GM19238 (cell line): ENCODE measurements at regions not wholly inside any gene's neighbourhood (a gene's known extent, or its start where the extent isn't known, plus 50 kb on each side); places are given as distances from the start of the nearest gene placed in this dataset.
"Not testable (repeated sequence)": the region's sequence is repeated elsewhere in the genome, so short reads cannot be mapped to it uniquely, and the experiment has no call there.

ENCODE experiments used
- DNase-seq: peaks from one replicate; pipeline ENCODE4 v3.0.0; 2011; ENCODE audit warnings: low spot score; ENCODE audit not compliant: insufficient read length

DNA sequence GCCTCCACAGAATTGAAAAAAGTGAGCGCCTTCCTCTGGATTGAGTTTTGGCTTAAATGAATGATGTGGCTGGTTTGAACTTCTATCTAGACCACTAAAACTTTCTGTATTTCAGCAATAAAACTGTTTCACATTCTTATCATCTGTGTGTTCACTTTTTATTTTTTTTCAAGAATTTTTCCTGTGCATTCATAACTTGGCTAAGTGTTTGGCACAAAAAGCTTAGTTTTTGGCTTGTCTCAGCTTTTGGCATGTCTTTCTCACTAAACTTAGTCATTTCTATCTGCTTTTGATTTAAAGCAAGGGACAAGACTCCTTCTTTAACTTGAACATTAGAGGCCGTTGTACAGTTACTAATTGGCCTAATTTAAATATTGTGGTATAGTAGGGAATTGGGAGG is 1015.1 kb downstream of the EPHA7 start:
- no peak for DNase-seq

DNA sequence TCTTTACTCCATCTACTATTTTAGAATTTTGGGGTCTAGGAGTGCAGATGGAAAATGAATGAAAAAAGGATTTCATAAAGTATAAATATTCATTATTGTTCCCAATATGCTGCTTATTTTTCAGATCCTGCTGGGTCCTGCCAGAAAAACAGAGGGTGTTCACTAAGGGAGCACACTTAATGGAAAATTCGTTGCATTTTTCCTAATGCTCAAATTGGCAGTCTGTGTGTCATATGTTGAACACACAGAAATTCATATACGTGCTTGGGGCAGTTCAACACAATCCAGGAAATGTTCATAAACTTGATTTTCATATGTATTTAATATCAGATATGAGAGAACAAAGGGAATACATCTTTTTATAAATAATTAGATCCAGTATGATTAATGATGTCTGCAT is 1019.4 kb downstream of the EPHA7 start:
- no peak for DNase-seq

DNA sequence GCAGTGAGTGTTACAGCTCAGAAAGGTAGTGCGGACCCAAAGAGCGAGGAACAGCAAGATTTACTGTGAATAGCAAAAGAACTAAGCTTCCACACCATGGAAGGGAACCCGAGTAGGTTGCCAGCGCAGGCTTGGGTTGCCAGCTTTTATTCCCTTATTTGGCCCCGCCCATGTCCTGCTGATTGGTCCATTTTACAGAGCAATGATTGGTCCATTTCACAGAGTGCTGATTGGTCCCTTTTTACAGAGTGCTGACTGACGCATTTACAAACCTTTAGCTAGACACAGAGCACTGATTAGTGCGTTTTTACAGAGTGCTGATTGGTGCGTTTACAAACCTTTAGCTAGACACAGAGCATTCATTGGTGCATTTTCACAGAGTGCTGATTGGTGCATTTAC is 1030.7 kb downstream of the EPHA7 start:
- not testable (repeated sequence) for DNase-seq

DNA sequence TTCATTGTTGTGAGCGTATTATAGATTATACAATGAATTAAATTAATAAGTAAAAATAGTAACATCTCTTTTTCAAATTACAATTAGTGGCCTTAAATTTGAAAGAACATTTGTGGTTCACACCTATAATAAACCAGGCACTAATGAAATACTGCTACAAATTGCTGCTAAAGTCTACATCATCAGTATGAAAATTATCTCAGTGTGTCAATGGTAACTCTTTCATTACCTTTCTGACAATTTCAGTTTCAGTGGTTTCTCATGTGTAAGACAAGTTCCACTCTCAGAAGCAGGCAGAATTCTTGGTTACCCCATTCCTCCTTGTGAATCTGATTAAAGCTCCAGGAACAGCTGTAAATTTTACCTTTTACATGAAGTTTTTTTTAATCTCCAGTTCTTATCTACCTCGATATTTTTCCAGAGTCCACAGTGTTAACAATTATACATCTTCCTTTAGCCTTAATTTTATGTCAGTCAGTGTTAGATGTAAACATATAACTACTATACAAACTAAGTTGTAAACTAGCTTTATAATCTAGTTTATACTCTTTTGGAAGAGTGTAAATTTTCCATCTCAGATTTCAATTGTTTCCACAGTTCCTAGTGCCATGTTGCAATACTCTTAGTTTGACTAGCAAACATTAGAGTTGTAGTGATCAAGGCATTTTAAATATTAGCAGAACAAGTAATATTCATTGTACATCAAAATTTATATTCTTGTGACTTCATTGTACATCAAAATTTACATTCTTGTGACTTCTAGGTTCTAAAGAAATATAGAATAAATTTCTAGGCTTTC is 1038.4 kb downstream of the EPHA7 start:
- DNase-seq = no peak

DNA sequence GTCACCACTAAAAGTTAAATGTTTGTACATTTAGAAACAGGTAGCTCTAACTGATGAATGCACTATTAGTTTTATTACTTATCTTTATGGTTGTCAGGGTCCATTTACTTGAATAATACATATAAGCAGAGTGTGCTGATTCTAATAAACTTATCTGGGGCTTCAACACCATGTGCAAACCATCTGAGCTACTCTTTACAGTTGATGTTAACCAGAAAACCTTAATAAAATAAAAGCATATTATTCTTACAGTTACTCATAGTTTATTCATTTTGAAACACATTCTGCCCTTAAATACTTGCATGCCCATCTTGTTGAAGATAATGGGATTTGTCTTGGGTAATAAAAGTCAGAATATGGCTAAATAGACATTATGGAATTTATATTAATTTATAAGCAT is 1042.2 kb downstream of the EPHA7 start:
- DNase-seq = no peak

DNA sequence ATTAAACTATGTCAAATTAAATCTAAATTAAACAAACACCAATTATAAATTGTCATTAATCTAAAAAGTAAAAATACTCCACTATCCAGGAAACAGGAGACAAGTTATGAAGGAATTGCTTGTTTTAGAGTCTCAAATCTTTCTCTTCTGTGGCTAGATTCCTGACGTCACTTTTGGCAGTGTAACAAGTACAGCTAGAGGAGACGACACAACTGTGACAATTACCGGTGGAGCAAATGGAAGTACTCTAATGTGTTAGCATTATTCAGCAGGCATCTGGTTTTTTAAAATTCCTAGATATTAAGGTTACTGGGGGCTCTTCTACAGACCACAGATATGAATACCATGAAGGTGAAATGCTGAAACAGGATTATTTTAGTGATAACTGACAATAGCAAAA is 1042.7 kb downstream of the EPHA7 start:
- DNase-seq = no peak

DNA sequence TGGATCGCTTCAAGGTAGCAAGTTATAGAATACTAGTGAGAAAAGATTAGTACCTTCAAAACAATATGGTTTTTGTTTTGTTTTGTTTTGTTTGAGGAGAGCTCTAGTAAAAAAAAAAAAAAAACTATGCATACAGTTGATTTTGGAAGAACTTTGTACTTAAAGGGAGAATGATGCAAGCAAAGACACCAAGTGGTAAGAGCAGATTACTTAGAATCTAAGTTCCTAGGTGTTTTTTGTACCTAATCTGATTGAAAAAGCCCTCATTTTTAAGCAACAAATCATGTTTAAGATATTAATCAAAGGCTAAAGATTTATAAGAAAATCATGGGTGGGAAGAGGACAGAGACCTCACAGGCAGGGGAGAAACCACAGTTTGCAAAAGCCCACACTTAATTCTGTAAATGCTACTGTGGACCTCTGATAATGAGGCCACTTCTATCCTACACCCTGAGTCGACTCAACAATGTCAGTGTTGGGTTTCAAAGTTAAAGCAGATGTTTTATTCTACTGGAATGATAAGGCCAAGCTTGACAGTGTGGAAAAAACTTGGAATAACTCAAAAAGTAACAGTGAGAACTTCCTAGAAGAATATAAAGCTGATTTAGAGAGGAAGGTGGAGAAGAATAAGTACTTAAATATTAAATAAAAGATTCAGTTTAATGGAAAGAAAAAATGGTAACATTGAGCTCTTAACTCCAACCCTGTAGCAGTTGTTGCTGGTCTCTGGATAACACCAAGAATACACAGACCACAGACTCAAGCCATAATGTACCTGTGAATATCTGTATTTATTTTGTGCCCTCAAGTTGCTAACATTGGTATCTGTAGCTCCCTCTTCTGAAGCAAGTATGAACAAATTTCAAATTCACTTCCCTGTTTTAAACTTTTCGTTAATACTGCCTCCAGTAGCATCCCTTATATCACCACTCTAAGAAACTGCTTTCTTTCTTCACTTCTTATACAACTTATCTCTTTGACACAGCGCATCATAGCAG is 1047.8 kb downstream of the EPHA7 start:
- DNase-seq = no peak

DNA sequence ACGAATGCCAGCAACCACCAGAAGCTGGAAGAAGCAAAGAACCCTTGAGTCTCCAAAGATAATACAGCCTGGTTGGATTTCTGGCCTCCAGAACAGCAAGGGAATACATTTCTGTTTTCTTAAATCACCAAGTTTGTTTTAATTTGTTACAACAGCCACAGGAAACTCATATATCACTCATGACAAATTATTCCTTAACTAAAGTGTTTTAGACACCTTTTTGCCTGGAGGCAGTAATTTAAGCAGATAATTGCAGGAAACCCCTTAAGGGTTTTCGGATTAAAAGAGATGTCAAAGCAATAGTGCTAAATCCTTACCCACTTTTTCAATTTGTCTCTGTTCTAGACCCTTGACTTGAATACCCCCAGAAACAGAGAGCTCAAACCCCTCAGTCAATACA is 1050.0 kb downstream of the EPHA7 start:
- DNase-seq = no peak

DNA sequence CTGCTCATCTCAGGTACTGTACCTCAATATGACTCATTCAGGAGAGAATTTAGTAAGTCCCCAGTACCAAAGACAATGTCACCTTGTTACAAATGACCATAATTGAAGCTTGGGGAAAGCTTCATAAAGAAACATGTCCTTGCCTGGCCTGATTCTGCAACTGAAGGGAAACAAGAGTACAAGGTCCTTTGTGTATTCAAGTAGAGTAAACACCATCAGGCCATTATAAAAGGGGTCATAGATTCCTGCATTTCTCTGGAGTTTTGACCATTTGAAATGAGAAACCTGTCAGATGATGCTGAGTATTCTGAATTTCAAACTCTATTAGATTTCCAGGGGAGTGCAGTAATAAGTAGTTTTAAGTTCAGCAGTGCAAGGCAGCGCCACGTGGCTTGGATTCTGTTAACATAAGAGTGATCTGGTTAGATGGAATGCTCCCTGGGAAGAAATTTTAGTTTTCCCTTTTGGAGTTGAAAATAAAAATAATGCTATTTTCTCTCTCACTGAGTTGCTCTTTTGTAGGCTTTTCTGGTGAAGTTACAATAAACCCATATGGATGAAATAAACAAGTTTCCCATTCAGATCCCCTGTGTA is 1054.3 kb downstream of the EPHA7 start:
- DNase-seq = no peak

DNA sequence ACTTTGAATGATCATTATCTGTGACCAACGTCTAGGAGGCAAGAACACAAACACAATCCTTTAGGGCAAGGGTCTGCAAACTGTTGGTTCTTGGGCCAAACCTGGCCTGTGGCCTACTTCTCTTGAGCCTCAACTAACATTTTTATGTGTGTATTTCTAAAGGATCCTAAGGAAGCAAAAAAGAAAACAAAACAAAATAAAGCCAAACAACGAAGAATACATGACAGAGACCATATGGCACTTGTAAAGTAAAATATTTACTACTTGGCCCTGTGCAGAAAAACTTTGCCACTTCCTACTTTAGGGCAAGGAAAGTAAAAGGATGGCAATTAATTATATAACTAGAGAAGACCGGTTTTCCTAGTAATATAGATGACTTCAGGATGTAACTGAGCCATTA is 1056.2 kb downstream of the EPHA7 start:
- no peak for DNase-seq

DNA sequence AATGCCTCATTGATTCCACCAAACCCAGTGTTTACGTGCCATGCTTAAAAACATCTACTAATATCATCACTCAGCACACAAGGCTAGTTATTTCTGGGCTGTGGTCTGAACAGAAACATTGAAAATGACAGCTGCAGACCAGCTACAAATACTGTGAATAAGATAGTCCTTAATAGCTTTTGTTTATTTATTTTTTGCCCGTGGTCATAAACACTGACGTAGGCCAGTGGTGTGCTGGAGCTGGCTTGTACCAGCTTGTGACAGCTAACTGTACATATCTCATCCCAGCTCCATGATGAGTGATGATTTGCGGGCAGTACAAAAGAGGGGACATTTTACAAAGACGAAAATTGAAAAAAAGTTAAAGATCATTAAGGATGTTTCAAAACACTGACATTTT is 1057.0 kb downstream of the EPHA7 start:
- DNase-seq = no peak

DNA sequence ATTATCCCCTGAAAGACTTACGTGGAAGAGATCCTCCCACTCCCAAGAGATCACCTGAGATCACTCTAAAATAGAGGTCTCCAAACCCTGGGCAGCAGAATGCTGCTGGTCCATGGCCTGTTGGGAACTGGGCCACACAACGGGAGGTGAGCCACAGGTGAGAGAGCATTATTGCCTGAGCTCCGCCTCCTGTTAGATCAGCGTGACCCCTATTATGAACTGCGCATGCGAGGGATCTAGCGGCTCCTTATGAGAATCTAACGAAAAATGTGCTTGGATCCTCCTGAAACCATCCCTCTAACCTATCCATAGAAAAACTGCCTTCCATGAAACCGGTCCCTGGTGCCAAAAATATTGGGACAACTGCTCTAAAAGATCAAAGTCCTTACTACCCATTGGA is 1057.4 kb downstream of the EPHA7 start:
- DNase-seq = no peak

DNA sequence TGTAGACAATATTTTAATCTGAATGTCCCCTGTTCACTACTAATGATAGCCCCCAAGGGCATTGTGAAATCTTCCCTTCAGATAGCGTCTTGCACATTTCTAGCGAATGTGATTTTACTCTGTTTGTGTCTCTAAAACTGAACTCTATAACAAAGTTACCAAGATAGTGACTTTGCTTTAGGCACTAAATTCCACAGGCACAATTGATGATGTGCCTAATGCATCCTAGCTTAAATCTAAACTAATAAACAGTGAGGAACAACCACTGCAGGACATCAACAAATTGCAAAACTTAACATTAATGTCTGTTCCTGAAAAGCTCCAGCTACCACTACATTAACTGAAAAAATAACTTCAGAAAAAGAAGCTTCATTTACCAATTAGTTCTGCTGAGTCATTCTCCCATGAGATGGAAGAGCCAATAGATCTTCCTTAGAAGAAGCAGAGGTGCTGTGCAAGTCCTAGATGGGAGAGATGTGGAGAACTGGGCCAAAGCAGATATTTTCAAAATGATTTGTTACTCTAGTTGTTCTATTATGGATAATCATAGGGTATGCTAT is 1065.0 kb downstream of the EPHA7 start:
- no peak for DNase-seq

DNA sequence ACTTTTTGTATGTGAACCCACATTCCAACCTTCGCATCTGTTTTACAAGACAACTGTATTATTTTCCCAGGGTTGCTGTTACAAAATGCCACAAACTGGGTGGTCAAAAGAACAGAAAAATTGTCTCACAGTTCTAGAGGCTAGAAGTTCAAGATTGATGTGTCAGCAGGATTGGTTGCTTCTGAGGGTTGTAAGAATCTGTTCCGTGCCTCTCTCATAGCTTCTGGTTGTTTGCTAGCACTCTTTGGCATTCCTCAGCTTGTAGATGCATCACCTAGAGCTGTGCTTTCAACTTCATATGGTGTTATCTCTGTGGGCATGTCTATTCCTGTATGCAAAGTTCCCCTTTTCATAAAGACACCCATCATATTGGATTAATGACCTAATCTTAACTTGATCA is 1067.2 kb downstream of the EPHA7 start:
- DNase-seq = no peak

DNA sequence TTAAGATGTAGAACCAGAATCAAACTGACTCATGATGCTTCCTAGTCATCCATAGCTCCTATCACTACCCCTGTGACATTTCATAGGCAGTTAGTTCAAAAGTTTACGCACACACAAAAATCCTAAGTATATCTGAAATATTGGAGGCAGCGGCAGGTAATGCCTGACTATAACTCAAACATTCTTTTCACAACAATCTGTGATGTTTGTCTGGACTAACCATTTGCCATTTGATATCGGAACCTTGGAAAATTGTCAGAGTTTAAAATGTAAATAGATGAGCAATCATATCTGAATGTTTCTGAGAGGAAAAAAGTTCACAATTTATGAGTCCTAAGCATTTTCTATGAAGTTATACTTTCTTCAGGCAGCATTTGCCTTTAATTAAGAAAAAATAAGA is 1078.2 kb downstream of the EPHA7 start:
- DNase-seq = no peak

DNA sequence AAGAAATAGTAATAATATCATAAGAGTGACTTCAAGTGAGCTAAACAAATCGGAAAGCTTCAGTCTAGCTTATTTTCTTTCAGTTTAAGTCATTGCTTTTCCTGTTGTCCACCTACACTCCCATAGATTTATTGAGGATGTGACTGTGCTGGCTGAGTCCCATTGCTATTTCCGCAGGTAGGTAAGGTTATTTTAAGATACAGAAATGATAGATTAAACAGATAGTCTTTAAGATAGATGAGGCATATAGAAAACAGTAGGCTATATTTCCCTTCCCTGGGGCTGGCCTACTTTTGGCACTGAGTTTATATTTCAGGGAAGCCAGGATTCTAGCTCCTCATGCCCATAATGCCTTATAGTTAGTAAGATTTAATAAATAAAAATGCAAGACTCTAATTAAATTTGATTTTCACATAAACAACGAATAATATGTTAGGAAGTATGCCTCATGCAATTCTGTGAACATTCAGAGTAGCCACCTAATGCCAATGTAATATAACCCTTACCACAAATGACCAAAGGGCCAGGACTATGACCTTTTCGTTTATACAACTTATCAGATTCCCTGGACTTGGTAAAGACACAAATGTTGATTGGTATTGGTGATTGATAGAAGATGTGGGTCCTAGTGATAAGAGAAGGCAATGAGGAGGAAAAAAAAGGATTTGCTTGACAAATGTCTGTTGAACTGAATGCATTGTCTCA is 1079.3 kb downstream of the EPHA7 start:
- no peak for DNase-seq

DNA sequence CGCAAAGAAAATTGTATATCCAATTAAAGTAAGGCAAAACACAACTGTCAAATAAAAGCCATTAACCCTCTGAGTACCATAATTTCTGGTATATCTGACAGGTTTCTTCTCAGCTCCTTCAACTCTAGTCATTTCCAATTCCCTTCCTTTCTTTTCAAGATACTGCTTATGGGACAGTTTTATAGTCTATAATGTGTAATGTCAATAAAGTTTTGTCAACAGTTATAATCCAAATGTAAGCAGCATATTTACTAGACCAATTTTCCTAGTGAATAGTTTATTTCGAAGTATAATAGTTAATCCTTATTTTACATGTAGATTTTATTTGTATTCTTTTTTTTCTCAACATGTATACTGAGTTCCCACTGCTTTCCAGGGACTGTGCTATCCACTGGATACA is 1081.8 kb downstream of the EPHA7 start:
- DNase-seq = no peak

DNA sequence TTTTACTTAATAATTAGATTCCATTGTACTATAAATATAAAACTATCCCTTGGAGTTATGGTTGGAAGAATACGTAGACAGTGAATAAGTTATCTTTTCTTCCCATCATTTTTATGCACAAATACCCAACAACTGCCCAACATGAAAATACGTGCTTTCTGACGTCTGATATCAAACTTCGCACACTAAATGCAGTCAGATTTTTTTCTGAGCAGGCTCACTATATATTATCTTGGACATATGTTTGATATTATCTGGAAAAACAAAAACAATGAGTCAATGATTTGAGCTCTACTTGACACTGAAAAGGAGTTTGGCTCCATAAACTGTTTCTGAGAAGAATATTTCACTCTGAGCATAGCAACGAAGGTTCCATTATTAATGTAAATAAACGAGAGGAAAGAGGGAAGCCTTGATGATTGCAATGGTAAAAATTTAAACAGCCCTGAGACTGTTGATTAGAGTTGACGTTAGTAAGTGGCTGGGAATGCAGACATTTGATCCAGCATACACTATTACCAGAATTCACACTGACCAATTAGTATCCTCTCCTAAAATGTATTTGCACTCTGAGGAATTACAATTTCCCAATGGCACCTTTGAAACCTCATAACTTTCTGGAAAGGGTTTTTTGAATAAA is 1090.0 kb downstream of the EPHA7 start:
- DNase-seq = no peak

DNA sequence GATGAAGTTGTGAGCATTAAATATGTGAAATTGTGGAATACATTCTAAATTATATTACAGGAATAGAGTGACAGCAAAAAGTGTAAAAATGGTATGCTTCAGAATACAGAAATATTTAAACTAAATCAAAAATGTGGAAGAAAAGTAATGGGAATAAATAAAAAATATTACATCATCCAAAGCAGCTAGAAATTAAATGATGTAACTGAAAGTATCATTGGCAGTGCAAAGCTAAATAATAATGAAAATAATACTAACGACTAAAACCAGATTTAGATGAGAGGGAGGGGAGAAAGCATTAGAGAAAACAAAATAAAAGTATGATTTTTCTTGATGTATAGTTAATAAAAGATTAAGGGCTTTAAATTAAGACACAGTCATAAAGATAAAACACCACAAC is 1104.0 kb downstream of the EPHA7 start:
- DNase-seq = no peak

DNA sequence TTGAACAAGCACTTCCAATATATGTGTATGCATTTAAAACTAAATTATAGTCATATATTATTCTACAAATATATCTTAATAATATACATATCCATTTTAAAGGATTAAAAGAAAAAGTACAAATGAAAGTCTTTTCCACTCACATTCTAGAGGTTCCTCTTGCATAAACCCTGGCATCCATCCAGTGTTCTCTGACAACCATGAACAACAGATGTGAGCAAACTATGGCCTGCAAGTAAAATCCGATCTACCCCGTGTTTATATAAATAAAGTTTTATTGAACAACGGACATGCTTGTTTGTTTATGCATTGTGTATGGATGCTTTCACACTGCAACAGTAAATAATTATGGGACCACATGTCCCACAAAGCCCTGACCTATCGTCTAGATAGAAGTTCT is 1122.3 kb downstream of the EPHA7 start:
- no peak for DNase-seq

DNA sequence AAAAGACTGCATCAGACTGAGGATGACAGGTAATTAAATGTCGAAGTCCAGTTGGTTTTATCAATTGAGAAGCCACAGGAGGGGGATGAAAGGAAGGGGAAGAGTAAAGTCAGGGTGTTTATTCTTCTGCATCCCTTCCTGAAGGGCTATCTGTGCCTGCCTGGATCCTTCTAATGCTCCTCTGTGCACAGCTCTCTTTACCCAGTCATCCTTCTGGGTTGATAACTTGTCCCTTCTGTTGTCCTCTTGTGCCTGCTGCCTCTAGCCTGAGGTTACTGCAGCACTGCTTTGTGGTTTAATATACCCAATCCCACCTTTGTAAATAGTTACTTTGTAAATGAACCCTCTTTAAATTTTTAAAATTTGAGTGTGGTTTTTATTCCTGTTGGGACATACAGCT is 1127.3 kb downstream of the EPHA7 start:
- no peak for DNase-seq
